ENCODE measurements at regions not wholly inside any gene's neighbourhood (a gene's known extent, or its start where the extent isn't known, plus 50 kb on each side); places are given as distances from the start of the nearest gene placed in this dataset.
"Not testable (repeated sequence)": the region's sequence is repeated elsewhere in the genome, so short reads cannot be mapped to it uniquely, and the experiment has no call there.

DNA sequence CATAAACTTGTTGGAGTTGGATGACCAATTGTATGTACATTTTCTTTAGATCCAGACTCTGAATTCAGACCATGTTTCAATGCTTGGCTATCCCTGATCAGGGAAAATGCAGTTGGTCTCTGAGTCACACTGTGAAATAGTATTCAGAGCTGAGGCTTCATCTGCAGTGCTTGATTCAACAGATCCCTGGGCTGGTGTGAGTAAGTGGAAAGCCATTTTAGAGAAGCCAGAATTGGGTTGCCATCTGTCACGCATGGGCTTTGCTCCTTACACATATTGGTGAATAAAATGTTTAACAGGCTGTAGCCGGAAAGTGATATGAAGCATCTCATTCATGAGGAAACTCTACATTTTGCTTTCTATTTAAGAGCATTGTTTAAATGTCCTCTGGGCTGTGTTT lies 50.0 kb upstream of the ACYP2 start:
- DNase-seq (ENCODE audit: low read depth): peak; percentile 90

GRCh38 chr2:54063967-54064535 lies 51.4 kb upstream of the ACYP2 start:
- no peak for DNase-seq (ENCODE audit: low read depth)

GRCh38 chr2:54062401-54062800 lies 53.0 kb upstream of the ACYP2 start:
- no peak for DNase-seq (ENCODE audit: low read depth)

- no peak for DNase-seq (ENCODE audit: low read depth)
Observed at GRCh38 chr2:54061272-54061671, 54.1 kb upstream of the ACYP2 start.

DNA sequence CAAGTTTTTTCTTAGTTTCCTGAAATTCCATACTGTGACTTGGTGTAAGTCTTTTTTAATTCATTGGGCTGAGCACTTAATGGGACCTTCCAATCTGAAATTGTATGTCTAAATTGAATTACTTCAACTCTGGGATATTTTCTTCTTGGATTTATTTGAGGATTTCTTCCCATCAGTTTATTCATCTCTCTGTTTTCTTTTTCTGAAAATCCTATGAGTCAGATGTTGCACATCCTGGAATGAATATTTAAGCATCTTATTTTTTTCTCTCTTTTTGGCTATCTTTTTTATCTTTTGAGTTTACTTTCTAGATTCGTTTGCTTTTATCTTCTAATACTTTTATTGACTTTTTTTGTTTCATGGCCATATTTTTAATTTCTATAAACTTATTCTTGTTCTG lies 55.4 kb upstream of the ACYP2 start:
- no peak for DNase-seq (ENCODE audit: low read depth)

GRCh38 chr2:54059504-54059903 lies 55.9 kb upstream of the ACYP2 start:
- no peak for DNase-seq (ENCODE audit: low read depth)

DNA sequence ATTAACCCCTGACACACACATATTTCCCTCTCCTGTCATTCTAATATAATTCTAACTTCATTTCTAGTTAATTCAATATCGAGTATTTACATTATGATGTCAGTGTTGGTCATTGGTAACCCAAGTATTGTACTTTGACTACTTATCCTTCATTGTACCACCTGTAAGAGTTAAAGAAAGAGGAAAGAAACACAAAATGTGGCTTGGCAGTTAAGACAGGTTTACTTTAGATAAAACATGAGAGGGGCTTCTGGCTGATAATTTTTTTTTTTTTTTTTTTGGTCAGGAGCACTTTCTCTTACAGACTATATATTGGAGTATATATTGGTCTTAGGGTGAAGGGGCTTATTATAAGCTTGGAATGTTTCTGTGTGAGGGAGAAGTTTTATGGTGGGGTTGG lies 57.0 kb upstream of the ACYP2 start:
- no peak for DNase-seq (ENCODE audit: low read depth)

- DNase-seq (ENCODE audit: low read depth): no peak
Observed at GRCh38 chr2:54054774-54055173, 60.6 kb upstream of the ACYP2 start.

- DNase-seq (ENCODE audit: low read depth): no peak
Observed at GRCh38 chr2:54054271-54054670, 61.1 kb upstream of the ACYP2 start.

GRCh38 chr2:54053830-54054229 lies 61.6 kb upstream of the ACYP2 start:
- no peak for DNase-seq (ENCODE audit: low read depth)

DNA sequence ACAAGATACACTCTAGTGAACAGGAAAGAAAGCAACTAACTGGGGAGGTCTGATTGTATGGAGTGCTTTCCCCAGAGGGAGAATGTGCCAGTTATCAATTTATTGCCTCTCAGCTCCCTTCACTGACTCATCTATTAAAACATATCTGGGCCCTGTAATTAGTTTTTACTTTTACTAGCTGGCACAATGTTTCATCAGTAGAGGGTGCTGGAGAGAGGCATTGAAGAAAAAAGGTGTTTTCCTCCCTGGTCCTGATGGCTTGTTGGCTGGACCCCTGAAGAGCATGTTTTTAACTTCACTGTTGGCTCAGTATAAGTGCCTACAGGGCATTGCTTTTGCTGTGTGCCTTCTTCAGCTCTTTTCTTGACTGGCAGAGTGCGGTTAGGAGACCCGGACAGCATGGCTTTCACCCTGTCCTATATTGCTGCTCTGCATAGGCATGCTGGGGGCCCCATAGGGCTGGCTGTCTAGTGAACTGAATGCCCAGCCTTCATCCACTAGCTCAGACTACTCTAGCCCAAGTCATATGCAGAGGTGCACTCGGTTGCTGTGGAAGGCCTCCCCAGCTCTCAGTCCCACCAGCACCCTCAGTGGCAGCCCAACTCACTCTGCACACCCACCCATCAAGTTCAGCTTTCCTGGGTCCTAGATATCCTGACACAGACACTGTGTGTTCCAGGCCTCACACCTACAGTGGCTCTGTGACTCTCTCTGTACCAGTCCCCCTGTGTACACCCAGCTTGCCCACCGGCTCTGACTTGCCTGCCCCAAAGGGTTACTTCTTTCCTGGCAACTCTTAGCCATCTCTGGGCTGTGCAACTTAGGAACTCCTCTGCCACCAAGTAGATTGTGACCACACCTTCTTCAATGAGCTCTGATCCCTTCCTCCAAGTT lies 62.3 kb upstream of the ACYP2 start:
- DNase-seq (ENCODE audit: low read depth): no peak

GRCh38 chr2:54050445-54050844 lies 65.0 kb upstream of the ACYP2 start:
- DNase-seq (ENCODE audit: low read depth): no peak

DNA sequence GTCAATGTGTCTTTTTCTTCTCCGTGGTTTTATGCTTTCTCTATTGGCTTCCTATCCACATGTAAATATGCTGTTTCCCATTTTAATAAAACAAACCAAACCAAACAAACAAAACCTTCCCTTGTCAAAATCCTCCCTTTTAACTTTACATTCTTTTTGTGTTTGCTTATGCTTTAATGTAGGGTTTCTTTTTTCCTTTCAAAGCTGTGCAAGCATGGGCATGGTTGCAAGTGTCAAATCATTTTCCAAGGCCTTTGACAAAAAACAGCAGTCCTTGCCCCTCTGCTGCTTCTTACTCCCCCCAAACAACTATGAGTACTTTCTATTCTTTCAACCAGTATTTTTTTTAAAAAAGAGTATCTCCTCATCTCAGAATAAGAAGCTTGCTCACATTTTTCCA lies 66.0 kb upstream of the ACYP2 start:
- no peak for DNase-seq (ENCODE audit: low read depth)

- DNase-seq (ENCODE audit: low read depth): not testable (repeated sequence)
Observed at GRCh38 chr2:54048896-54049295, 66.5 kb upstream of the ACYP2 start.

DNA sequence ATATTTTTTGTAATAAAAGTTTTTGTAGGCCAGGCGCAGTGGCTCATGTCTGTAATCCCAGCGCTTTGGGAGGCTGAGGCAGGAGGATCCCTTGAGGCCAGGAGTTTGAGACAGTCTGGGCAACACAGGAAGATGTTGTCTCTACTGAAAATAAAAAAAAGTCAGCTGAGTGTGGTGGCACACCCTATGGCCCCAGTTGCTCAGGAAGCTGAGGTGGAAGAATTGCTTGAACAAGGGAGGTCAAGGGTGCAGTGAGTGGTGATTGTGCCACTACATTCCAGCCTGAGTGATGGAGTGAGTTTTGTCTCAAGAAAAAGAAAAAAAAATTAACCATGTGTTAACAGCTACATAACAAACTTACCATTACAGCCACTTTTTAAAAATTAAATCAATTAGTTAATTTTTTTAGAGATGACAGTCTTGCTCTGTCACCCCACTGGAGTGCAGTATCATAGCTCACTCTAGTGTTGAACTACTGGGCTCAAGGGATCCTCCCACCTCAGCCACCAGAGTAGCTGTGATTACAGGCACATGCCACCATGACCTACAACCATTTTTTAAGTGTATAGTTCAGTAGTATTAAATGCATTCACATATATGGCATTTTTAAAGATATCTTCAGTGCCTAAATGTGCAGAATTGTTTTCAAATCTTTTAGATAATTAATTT lies 67.2 kb upstream of the ACYP2 start:
- DNase-seq (ENCODE audit: low read depth): no peak

- no peak for DNase-seq (ENCODE audit: low read depth)
Observed at GRCh38 chr2:54047658-54048057, 67.8 kb upstream of the ACYP2 start.

GRCh38 chr2:54047091-54047490 lies 68.3 kb upstream of the ACYP2 start:
- DNase-seq (ENCODE audit: low read depth): no peak

GRCh38 chr2:54042897-54043620 lies 72.3 kb upstream of the PSME4 start:
- no peak for DNase-seq (ENCODE audit: low read depth)

- DNase-seq (ENCODE audit: low read depth): no peak
Observed at GRCh38 chr2:54042341-54042740, 71.5 kb upstream of the PSME4 start.

DNA sequence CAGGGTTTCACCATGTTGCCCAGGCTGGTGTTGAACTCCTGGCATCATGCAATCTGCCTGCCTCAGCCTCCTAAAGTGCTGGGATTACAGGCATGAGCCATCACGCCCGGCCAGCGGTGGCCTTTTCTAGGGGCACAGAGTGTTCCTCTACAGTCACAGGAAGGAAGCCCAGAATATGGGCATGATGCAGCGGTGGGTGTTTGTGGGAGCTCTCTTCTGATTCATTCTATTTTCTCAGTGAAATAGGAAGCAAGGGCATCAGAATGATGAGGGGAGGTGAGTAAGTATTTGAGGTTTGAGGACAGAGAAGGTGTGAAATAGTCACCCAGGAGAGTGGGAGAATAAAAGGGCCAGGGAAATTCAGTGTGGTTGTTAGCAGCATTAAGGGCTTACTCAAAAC lies 70.3 kb upstream of the PSME4 start:
- no peak for DNase-seq (ENCODE audit: low read depth)

DNA sequence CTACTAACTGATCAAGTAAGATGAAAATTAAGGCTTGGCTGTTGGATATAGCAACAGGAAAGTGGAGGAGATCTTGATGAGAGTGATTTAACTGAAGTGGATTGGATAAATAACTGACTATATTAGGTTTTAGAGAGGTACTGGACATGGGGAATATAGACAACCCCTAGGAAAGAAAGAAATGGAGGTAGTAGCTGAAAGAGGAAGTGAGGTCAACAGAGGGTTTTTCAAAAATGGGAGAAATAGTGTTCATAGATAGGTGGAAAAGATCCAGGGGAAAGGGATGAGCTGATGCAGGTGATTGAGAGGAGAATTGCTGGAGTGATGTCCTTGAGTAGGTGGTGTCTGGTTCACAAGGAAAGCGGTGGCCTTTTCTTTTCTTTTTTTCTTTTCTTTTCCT lies 69.9 kb upstream of the PSME4 start:
- DNase-seq (ENCODE audit: low read depth): no peak

- no peak for DNase-seq (ENCODE audit: low read depth)
Observed at GRCh38 chr2:54040250-54040649, 69.5 kb upstream of the PSME4 start.

GRCh38 chr2:54038835-54039234 lies 68.0 kb upstream of the PSME4 start:
- DNase-seq (ENCODE audit: low read depth): no peak

Measured in HS-5 (cell line).